K562 (cell line): ENCODE measurements at regions not wholly inside any gene's neighbourhood (a gene's known extent, or its start where the extent isn't known, plus 50 kb on each side); places are given as distances from the start of the nearest gene placed in this dataset.

Experiments
- KLF10 ChIP-seq: fragments of 250-450 bp; sonication (Bioruptor Pico); IDR thresholded peaks from 2 replicates; pipeline ENCODE4 v1.6.1; 2021; ENCODE audit warnings: matching md5 sums
- MYNN ChIP-seq, 2 experiments: sonication (generic); formaldehyde crosslinking in 1 of 2; IDR thresholded peaks; 2 replicates each; pipeline versions ENCODE4 v1.5.0 to v1.6.1; 2016 to 2020; ENCODE audit warnings: antibody characterized with exemption in 1 of 2, missing genetic modification reagents in 1 of 2
- RBFOX2 ChIP-seq: fragments of 200-400 bp; formaldehyde crosslinking; IDR thresholded peaks from 2 replicates; pipeline ENCODE4 v1.6.1; 2017; ENCODE audit warnings: low read depth, mild to moderate bottlenecking, low read length, moderate library complexity
- TF ChIP-seq, protein P1 (sequence below), 2 experiments: fragments of 450-650 bp; IDR thresholded peaks; 2 replicates each; pipeline ENCODE4 v1.6.1; 2016; ENCODE audit warnings: mild to moderate bottlenecking in 2 of 2, borderline replicate concordance in 1 of 2, low read depth in 1 of 2, moderate library complexity in 1 of 2
- TF ChIP-seq, protein P2 (sequence below): fragments of 450-650 bp; formaldehyde crosslinking; IDR thresholded peaks from 2 replicates; pipeline ENCODE4 v1.4.0; 2020; ENCODE audit warnings: mild to moderate bottlenecking, mixed read lengths
- TF ChIP-seq, protein P3 (sequence below): fragments of 450-650 bp; conservative IDR thresholded peaks from 2 replicates; pipeline ENCODE4 v1.6.1; 2016; ENCODE audit warnings: missing genetic modification characterization, low read depth, mild to moderate bottlenecking, missing compliant biosample characterization, moderate library complexity
- TF ChIP-seq, protein P4 (sequence below): sonication (generic); formaldehyde crosslinking; IDR thresholded peaks from 2 replicates; pipeline ENCODE4 v1.8.1; 2023; ENCODE audit warnings: mild to moderate bottlenecking, missing genetic modification reagents
- TF ChIP-seq, protein P5 (sequence below), 2 experiments: IDR thresholded peaks; 2 replicates each; pipeline ENCODE4 v1.6.1; 2012; ENCODE audit warnings: improper control_type of control experiment in 2 of 2, low read depth in 2 of 2, low read length in 2 of 2, borderline replicate concordance in 1 of 2
- TF ChIP-seq, protein P6 (sequence below): sonication (generic); IDR thresholded peaks from 2 replicates; pipeline ENCODE4 v1.6.1; 2016

DNA sequence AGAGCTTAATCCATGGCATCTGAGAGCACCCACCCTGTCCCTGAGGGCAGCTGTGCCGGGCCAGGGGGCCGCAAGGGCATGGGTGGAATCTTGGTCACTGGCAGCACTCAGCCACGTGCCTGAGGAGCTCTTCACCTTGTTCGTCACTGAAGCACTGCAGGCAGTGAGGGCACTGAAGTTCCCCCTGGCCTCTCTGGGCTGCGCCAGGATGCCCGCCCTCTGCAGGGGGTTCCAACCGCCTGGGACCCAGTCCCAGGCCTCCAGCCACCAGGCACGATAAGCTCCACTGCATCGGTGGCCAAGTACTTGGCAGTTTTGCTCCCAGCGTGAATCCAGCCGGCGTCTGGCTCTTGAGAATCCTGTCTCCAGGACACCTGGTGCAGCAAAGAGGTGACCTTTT lies 96.4 kb upstream of the MED14 start (continued):
- TF ChIP-seq, protein P1, sequence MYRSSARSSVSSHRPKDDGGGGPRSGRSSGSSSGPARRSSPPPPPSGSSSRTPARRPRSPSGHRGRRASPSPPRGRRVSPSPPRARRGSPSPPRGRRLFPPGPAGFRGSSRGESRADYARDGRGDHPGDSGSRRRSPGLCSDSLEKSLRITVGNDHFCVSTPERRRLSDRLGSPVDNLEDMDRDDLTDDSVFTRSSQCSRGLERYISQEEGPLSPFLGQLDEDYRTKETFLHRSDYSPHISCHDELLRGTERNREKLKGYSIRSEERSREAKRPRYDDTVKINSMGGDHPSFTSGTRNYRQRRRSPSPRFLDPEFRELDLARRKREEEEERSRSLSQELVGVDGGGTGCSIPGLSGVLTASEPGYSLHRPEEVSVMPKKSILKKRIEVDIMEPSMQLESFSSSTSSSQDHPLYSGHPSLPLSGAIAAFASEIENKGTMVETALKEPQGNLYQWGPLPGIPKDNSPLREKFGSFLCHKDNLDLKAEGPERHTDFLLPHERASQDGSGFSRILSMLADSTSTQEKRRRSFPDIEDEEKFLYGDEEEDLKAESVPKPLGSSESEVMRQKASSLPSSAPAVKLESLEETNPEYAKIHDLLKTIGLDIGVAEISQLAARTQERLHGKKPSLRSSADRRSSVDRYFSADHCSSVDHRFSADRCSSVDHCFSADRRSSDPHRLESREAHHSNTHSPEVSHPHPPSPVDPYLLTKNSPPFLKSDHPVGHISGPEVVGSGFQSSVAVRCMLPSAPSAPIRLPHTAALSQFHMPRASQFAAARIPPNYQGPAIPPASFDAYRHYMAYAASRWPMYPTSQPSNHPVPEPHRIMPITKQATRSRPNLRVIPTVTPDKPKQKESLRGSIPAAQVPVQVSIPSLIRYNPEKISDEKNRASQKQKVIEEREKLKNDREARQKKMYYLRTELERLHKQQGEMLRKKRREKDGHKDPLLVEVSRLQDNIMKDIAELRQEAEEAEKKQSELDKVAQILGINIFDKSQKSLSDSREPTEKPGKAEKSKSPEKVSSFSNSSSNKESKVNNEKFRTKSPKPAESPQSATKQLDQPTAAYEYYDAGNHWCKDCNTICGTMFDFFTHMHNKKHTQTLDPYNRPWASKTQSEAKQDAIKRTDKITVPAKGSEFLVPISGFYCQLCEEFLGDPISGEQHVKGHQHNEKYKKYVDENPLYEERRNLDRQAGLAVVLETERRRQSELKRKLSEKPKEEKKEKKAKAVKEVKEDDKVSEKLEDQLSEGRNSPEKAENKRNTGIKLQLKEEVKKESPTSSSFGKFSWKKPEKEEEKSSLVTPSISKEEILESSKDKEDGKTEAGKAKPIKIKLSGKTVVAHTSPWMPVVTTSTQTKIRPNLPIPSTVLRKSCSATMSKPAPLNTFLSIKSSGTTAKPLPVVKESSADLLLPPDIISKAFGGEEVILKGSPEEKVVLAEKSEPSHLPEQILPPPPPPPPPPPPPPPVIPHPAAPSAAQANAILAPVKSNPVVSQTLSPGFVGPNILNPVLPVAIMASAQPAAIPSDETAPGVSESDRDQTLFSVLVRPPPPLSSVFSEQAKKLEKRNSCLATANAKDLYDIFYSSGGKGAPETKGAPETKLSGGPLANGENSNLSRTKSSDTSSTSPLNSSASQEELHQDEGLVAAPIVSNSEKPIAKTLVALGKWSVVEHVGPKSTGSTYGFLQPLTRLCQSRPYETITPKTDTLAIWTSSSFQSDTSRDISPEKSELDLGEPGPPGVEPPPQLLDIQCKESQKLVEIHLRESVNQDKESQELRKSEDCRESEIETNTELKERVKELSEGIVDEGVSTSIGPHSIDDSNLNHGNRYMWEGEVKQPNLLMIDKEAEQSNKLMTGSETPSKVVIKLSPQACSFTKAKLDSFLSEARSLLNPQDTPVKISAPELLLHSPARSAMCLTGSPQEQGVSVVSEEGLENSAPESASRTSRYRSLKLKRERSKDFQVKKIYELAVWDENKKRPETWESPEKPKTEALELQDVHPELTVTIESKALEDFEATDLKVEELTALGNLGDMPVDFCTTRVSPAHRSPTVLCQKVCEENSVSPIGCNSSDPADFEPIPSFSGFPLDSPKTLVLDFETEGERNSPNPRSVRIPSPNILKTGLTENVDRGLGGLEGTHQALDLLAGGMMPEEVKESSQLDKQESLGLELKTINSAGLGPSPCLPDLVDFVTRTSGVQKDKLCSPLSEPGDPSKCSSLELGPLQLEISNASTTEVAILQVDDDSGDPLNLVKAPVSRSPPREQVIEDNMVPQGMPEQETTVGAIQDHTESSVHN (IDR thresholded peaks at IDR 0.05; ENCODE audit: borderline replicate concordance in 1 of 2, low read depth in 1 of 2), result no peak
- TF ChIP-seq, protein P2, sequence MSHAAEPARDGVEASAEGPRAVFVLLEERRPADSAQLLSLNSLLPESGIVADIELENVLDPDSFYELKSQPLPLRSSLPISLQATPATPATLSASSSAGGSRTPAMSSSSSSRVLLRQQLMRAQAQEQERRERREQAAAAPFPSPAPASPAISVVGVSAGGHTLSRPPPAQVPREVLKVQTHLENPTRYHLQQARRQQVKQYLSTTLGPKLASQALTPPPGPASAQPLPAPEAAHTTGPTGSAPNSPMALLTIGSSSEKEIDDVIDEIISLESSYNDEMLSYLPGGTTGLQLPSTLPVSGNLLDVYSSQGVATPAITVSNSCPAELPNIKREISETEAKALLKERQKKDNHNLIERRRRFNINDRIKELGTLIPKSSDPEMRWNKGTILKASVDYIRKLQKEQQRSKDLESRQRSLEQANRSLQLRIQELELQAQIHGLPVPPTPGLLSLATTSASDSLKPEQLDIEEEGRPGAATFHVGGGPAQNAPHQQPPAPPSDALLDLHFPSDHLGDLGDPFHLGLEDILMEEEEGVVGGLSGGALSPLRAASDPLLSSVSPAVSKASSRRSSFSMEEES (CRISPR knock-in tag), result no peak
- TF ChIP-seq, protein P3, sequence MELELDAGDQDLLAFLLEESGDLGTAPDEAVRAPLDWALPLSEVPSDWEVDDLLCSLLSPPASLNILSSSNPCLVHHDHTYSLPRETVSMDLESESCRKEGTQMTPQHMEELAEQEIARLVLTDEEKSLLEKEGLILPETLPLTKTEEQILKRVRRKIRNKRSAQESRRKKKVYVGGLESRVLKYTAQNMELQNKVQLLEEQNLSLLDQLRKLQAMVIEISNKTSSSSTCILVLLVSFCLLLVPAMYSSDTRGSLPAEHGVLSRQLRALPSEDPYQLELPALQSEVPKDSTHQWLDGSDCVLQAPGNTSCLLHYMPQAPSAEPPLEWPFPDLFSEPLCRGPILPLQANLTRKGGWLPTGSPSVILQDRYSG (tag), result no peak
- TF ChIP-seq KLF10 (CRISPR knock-in tag) (no peak), MYNN (IDR thresholded peaks at IDR 0.05) (no peak), MYNN (CRISPR knock-in tag; IDR thresholded peaks at IDR 0.05) (no peak), RBFOX2 (no peak)
- TF ChIP-seq, protein P4, sequence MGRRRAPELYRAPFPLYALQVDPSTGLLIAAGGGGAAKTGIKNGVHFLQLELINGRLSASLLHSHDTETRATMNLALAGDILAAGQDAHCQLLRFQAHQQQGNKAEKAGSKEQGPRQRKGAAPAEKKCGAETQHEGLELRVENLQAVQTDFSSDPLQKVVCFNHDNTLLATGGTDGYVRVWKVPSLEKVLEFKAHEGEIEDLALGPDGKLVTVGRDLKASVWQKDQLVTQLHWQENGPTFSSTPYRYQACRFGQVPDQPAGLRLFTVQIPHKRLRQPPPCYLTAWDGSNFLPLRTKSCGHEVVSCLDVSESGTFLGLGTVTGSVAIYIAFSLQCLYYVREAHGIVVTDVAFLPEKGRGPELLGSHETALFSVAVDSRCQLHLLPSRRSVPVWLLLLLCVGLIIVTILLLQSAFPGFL (CRISPR knock-in tag), result no peak
- TF ChIP-seq, protein P5, sequence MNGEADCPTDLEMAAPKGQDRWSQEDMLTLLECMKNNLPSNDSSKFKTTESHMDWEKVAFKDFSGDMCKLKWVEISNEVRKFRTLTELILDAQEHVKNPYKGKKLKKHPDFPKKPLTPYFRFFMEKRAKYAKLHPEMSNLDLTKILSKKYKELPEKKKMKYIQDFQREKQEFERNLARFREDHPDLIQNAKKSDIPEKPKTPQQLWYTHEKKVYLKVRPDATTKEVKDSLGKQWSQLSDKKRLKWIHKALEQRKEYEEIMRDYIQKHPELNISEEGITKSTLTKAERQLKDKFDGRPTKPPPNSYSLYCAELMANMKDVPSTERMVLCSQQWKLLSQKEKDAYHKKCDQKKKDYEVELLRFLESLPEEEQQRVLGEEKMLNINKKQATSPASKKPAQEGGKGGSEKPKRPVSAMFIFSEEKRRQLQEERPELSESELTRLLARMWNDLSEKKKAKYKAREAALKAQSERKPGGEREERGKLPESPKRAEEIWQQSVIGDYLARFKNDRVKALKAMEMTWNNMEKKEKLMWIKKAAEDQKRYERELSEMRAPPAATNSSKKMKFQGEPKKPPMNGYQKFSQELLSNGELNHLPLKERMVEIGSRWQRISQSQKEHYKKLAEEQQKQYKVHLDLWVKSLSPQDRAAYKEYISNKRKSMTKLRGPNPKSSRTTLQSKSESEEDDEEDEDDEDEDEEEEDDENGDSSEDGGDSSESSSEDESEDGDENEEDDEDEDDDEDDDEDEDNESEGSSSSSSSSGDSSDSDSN (IDR thresholded peaks at IDR 0.05; ENCODE audit: borderline replicate concordance in 1 of 2, low read depth in 2 of 2, low read length in 2 of 2), result no peak
- TF ChIP-seq, protein P6, sequence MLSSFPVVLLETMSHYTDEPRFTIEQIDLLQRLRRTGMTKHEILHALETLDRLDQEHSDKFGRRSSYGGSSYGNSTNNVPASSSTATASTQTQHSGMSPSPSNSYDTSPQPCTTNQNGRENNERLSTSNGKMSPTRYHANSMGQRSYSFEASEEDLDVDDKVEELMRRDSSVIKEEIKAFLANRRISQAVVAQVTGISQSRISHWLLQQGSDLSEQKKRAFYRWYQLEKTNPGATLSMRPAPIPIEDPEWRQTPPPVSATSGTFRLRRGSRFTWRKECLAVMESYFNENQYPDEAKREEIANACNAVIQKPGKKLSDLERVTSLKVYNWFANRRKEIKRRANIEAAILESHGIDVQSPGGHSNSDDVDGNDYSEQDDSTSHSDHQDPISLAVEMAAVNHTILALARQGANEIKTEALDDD, result no peak
